ENCODE measurements at regions not wholly inside any gene's neighbourhood (a gene's known extent, or its start where the extent isn't known, plus 50 kb on each side); places are given as distances from the start of the nearest gene placed in this dataset.

GRCh38 chr1:30655672-30656071, 67.7 kb downstream of the MATN1 start:
- Histone ChIP-seq H3K36me3 (ENCODE audit: control insufficient read depth in 2 of 2, insufficient read depth in 2 of 2, low read length in 1 of 2) (no peaks in the 10 kb centered on the region), H3K4me2 (ENCODE audit: control insufficient read depth, insufficient read depth) (no peak overlapping the region), H3K9ac (ENCODE audit: control insufficient read depth, insufficient read depth, low read length) (no peak overlapping the region), H3K27ac (ENCODE audit: control insufficient read depth, insufficient read depth) (no peak overlapping the region), H3K4me1 (ENCODE audit: control insufficient read depth, insufficient read depth, low read length) (no peaks in the 10 kb centered on the region), H3K79me2 (ENCODE audit: control insufficient read depth, insufficient read depth, low read length) (no peaks in the 10 kb centered on the region), H3K27me3 (replicated peaks in 1 of 2; ENCODE audit: control insufficient read depth in 2 of 2, insufficient read depth in 2 of 2, low read length in 1 of 2) (no peaks in the 10 kb centered on the region; a peak in 1 of 4 replicates), H3K9me3 (replicated peaks; ENCODE audit: control insufficient read depth, insufficient read depth, low read length) (no peaks in the 10 kb centered on the region; the same call in 2 of the 3 replicates), H4K20me1 (ENCODE audit: control insufficient read depth, insufficient read depth) (no peaks in the 10 kb centered on the region), H3K4me3 (no peak overlapping the region), H2AFZ (ENCODE audit: control insufficient read depth, low read depth, low read length) (no peak overlapping the region)
- intact Hi-C loops (cut with micrococcal nuclease; ENCODE audit: unreplicated experiment) (no loop called here), in situ Hi-C loops (cut with MboI) (no loop called here)
- ChIA-PET SMC1A (ENCODE audit: uncharacterized antibody, unreplicated experiment) (no interaction called here), POLR2A (no interaction called here), CTCF (no interaction called here), RAD21 (ENCODE audit: unreplicated experiment) (no interaction called here)
- ATAC-seq (no peak), DNase-seq (ENCODE audit: low read depth, low spot score) (no peak), FAIRE-seq (no peak)
- no TSS peak for BruUV-seq (replicated peaks)
- 50% methylated on average over 2 of the region's 3 CpGs for WGBS (ENCODE audit: insufficient coverage, insufficient replicate concordance, low lambda C conversion rate, missing lambda C conversion rate)
- no peak for TF ChIP-seq HDGF (IDR thresholded peaks at IDR 0.05)
- TF ChIP-seq LARP7 (IDR thresholded peaks at IDR 0.05) = no peak
- TF ChIP-seq RELB (IDR thresholded peaks at IDR 0.05; ENCODE audit: low read depth) = no peak
- TF ChIP-seq ZBTB4 (CRISPR knock-in tag; IDR thresholded peaks at IDR 0.05) = no peak
- TF ChIP-seq ZNF207 (IDR thresholded peaks at IDR 0.05; ENCODE audit: borderline replicate concordance) = no peak
- TF ChIP-seq ZZZ3 (IDR thresholded peaks at IDR 0.05; ENCODE audit: control insufficient read depth, insufficient read length, low read depth) = no peak
- TF ChIP-seq TBL1XR1 (IDR thresholded peaks at IDR 0.05; ENCODE audit: low read depth, low read length) = no peak
- no peak for TF ChIP-seq CREB1 (IDR thresholded peaks at IDR 0.05; ENCODE audit: low read depth)
- no peak for TF ChIP-seq SUZ12 (IDR thresholded peaks at IDR 0.05; ENCODE audit: unreplicated experiment)
- no peak for TF ChIP-seq PBX3 (IDR thresholded peaks at IDR 0.05; ENCODE audit: insufficient replicate concordance, low read depth, low read length)
- TF ChIP-seq BACH1 (IDR thresholded peaks at IDR 0.05; ENCODE audit: borderline replicate concordance) = no peak
- TF ChIP-seq SMARCA5 (IDR thresholded peaks at IDR 0.05) = no peak
- TF ChIP-seq, protein P1, sequence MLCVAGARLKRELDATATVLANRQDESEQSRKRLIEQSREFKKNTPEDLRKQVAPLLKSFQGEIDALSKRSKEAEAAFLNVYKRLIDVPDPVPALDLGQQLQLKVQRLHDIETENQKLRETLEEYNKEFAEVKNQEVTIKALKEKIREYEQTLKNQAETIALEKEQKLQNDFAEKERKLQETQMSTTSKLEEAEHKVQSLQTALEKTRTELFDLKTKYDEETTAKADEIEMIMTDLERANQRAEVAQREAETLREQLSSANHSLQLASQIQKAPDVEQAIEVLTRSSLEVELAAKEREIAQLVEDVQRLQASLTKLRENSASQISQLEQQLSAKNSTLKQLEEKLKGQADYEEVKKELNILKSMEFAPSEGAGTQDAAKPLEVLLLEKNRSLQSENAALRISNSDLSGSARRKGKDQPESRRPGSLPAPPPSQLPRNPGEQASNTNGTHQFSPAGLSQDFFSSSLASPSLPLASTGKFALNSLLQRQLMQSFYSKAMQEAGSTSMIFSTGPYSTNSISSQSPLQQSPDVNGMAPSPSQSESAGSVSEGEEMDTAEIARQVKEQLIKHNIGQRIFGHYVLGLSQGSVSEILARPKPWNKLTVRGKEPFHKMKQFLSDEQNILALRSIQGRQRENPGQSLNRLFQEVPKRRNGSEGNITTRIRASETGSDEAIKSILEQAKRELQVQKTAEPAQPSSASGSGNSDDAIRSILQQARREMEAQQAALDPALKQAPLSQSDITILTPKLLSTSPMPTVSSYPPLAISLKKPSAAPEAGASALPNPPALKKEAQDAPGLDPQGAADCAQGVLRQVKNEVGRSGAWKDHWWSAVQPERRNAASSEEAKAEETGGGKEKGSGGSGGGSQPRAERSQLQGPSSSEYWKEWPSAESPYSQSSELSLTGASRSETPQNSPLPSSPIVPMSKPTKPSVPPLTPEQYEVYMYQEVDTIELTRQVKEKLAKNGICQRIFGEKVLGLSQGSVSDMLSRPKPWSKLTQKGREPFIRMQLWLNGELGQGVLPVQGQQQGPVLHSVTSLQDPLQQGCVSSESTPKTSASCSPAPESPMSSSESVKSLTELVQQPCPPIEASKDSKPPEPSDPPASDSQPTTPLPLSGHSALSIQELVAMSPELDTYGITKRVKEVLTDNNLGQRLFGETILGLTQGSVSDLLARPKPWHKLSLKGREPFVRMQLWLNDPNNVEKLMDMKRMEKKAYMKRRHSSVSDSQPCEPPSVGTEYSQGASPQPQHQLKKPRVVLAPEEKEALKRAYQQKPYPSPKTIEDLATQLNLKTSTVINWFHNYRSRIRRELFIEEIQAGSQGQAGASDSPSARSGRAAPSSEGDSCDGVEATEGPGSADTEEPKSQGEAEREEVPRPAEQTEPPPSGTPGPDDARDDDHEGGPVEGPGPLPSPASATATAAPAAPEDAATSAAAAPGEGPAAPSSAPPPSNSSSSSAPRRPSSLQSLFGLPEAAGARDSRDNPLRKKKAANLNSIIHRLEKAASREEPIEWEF (IDR thresholded peaks at IDR 0.05; ENCODE audit: insufficient replicate concordance, low read depth, low read length) = no peak
- no peak for TF ChIP-seq PAX8 (IDR thresholded peaks at IDR 0.05)
- no peak for TF ChIP-seq ZNF622 (IDR thresholded peaks at IDR 0.05)
- no peak for TF ChIP-seq RB1 (IDR thresholded peaks at IDR 0.05; ENCODE audit: borderline replicate concordance)
